HepG2 (cell line): ENCODE measurements at regions not wholly inside any gene's neighbourhood (a gene's known extent, or its start where the extent isn't known, plus 50 kb on each side); places are given as distances from the start of the nearest gene placed in this dataset.
"Not testable (repeated sequence)": the region's sequence is repeated elsewhere in the genome, so short reads cannot be mapped to it uniquely, and the experiment has no call there.

ENCODE experiments used
- CEBPZ ChIP-seq: IDR thresholded peaks from 2 replicates; pipeline ENCODE4 v1.6.1; 2012; ENCODE audit warnings: low read length, improper control_type of control experiment
- CREBL2 ChIP-seq: sonication (generic); formaldehyde crosslinking; IDR thresholded peaks from 2 replicates; pipeline ENCODE4 v1.8.1; 2023; ENCODE audit warnings: missing genetic modification reagents, mild to moderate bottlenecking, borderline replicate concordance
- CTCF ChIP-seq: sonication (generic); formaldehyde crosslinking; IDR thresholded peaks from 2 replicates; pipeline ENCODE4 v1.5.0; 2020; ENCODE audit warnings: mild to moderate bottlenecking, missing genetic modification reagents, moderate library complexity
- FOXA1 ChIP-seq, 2 experiments: fragments of 450-650 bp in 1 of 2; sonication (generic) in 1 of 2; formaldehyde crosslinking in 1 of 2; IDR thresholded peaks; 2 replicates each; pipeline versions ENCODE4 v1.4.0 to v1.6.1; 2016 to 2020; ENCODE audit warnings: missing genetic modification reagents in 1 of 2
- HNF4G ChIP-seq, 2 experiments: sonication (generic) in 1 of 2; formaldehyde crosslinking in 1 of 2; IDR thresholded peaks; 2 replicates each; pipeline versions ENCODE4 v1.4.0 to v1.6.1; 2011 to 2020; ENCODE audit warnings: borderline replicate concordance in 2 of 2, low read depth in 2 of 2, mild to moderate bottlenecking in 2 of 2, low read length in 1 of 2, missing genetic modification reagents in 1 of 2, moderate library complexity in 1 of 2
- POLR2A ChIP-seq, 2 experiments: IDR thresholded peaks; 2 replicates each; pipeline ENCODE4 v1.6.1; 2011; ENCODE audit warnings: low read depth in 2 of 2, low read length in 2 of 2, mild to moderate bottlenecking in 1 of 2, moderate library complexity in 1 of 2; ENCODE audit not compliant: insufficient read depth in 1 of 2
- RBAK ChIP-seq: sonication (generic); formaldehyde crosslinking; IDR thresholded peaks from 2 replicates; pipeline ENCODE4 v1.5.1; 2020; ENCODE audit warnings: mild to moderate bottlenecking, missing genetic modification reagents
- SMAD1 ChIP-seq: sonication (generic); formaldehyde crosslinking; IDR thresholded peaks from 2 replicates; pipeline ENCODE4 v1.4.0; 2020; ENCODE audit warnings: missing genetic modification reagents, low read depth, mild to moderate bottlenecking, borderline replicate concordance
- U2AF1 ChIP-seq: fragments of 200-400 bp; formaldehyde crosslinking; optimal IDR thresholded peaks from 2 replicates; pipeline ENCODE3; 2017; ENCODE audit warnings: mild to moderate bottlenecking, low read depth, low read length
- ZBTB43 ChIP-seq: sonication (generic); formaldehyde crosslinking; conservative IDR thresholded peaks from 2 replicates; pipeline ENCODE4 v1.4.0; 2020; ENCODE audit warnings: missing genetic modification reagents
- ZNF143 ChIP-seq: sonication (generic); formaldehyde crosslinking; IDR thresholded peaks from 2 replicates; pipeline ENCODE4 v1.4.0; 2020; ENCODE audit warnings: missing genetic modification reagents

- TF ChIP-seq ZBTB43; RBAK (CRISPR knock-in tag); CTCF; POLR2A (IDR thresholded peaks at IDR 0.05; ENCODE audit: insufficient read depth in 1 of 2, low read depth in 2 of 2, low read length in 2 of 2); ZNF143; SMAD1 (CRISPR knock-in tag); CREBL2; CEBPZ; HNF4G (IDR thresholded peaks at IDR 0.05; ENCODE audit: borderline replicate concordance, low read depth, low read length); HNF4G (CRISPR knock-in tag; IDR thresholded peaks at IDR 0.05; ENCODE audit: borderline replicate concordance, low read depth); U2AF1; FOXA1 (IDR thresholded peaks at IDR 0.05); FOXA1 (CRISPR knock-in tag; IDR thresholded peaks at IDR 0.05): not testable (repeated sequence)
Observed at GRCh38 chr6:170055797-170056196, 235.1 kb downstream of the DLL1 start.
